HPDE6-E6E7 (cell line): ENCODE measurements at regions not wholly inside any gene's neighbourhood (a gene's known extent, or its start where the extent isn't known, plus 50 kb on each side); places are given as distances from the start of the nearest gene placed in this dataset.

ENCODE experiments used
- DNase-seq: peaks from one replicate; pipeline ENCODE4 v3.0.0; 2011; ENCODE audit warnings: missing footprints; ENCODE audit errors: extremely low spot score

DNA sequence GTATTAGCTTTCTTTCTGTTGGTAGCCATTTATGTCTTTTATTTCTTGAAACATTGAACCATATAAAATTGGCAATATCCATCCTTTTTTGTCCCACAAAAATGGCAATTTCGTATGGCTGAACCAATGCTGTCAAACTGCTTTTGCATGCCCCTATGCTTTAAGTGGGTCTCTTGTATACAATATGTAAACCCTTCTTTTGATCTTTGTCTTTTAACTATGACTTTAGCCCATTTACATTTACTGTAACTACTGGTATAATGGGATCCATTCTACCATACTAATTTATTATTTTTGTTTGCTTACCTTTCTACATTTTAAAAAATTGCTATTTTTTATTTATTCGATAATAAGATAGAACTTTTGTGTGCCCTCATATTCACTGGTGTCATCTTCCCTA lies 93.4 kb downstream of the TENT4A start:
- no peak for DNase-seq

DNA sequence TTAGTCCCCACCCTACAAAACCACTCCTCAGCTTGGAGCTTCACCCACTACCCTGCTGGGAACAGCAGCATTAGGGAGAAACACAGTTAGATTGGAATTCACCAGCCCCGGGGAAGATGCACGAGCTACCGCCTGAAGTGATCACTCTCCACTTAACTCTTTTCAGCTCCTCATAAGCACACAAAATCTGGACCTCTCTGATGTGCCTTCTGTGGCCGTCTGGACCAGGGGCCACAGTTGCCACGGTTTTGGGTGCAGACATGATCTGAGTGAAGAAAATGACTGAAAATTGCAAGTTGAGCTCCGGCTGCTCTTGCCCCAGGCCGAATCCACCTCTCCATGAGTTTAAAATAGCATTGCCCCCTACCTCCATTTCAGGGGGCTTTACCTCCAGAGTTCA lies 95.2 kb downstream of the TENT4A start:
- DNase-seq = no peak

- no peak for DNase-seq
Measured at GRCh38 chr5:6810641-6811405, 97.6 kb downstream of the TENT4A start.

- DNase-seq = no peak
Measured at GRCh38 chr5:6812091-6812490, 98.9 kb downstream of the TENT4A start.

GRCh38 chr5:6812800-6813731 lies 99.8 kb downstream of the TENT4A start:
- no peak for DNase-seq

GRCh38 chr5:6814816-6815215 lies 101.6 kb downstream of the TENT4A start:
- DNase-seq = no peak

DNA sequence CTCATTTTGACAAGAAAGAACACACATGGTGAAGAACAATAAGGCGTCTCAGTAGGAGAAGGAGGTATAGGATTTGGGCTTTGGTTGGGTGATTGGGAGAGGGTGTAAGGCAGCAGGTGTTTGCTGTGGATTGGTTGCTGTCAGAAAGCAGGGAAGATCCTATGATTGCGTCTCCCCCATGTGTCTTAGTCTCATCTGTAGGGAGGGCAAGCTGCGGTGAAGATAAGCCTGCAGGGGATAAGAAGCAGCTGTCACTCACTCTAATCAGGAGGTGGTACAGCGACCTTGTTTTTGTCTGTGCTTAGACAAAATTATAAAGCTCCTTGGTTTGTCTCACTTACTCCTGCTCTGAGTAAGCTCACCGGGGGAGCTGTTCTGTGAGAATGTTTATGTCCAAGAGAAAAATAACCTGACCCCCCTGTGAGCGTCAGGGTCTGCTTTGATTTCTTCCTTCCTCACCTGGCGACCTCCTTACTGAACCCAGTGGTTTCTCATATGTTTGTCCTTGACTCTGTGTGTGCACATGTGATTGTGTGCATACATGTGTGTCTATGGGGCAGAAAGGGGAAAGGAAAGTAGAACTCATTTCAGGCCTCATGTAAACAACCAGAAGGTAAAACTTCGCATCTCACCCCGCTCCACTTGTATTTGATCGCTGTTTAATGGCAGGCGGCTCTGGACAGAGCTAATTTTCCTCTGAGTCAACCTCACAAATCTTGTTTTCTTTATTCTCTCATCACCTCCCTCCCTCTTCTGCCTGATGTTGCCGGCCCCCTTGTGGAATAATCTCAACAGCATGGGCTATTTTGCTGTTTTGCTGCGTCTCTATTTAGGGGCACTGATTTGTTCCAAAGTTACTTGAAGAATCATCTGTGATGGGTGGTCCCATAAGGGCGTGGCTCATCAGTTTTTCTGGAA lies 105.6 kb downstream of the TENT4A start:
- DNase-seq = no peak

DNA sequence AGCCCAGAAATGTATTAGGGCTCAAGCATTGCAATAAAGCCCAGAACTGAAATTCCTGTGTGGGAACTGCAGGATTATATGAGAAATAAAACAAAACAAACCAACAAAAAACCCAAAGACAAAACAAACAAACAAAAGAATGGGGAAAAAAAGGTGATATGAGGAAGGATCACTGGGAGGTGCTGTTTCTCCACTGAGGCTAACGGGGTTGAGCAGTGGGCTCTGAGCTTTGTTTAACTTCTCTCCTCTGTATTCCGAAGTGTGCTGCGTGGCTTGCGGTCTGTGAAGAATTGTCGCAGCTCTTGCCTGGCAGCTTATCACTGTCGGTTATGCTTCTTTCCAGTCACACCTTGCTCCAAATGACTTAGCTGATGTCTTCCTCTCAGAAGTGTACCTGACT lies 106.3 kb downstream of the TENT4A start:
- no peak for DNase-seq

- peak; percentile 38 for DNase-seq
Measured at GRCh38 chr5:6820851-6821479, 107.7 kb downstream of the TENT4A start.

DNA sequence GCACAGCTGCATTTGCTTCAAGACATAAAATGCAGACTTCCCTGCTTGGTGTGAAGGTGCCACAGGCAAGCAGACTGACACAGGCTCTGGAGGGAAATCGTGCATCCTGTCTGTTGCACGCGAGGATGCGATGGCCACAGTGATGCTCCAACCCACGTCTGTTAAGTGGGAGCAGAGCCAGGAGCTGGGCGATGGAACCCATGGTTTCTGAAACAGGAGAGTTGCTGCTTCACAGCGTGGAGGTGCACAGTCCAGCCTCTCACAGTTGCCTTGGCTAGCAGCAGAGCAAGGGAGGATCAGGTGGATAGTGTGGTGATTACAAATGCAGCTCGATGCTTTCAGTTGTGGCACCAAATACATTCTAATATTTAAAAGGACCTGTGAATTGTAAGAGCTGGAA lies 108.8 kb downstream of the TENT4A start:
- DNase-seq = no peak

DNA sequence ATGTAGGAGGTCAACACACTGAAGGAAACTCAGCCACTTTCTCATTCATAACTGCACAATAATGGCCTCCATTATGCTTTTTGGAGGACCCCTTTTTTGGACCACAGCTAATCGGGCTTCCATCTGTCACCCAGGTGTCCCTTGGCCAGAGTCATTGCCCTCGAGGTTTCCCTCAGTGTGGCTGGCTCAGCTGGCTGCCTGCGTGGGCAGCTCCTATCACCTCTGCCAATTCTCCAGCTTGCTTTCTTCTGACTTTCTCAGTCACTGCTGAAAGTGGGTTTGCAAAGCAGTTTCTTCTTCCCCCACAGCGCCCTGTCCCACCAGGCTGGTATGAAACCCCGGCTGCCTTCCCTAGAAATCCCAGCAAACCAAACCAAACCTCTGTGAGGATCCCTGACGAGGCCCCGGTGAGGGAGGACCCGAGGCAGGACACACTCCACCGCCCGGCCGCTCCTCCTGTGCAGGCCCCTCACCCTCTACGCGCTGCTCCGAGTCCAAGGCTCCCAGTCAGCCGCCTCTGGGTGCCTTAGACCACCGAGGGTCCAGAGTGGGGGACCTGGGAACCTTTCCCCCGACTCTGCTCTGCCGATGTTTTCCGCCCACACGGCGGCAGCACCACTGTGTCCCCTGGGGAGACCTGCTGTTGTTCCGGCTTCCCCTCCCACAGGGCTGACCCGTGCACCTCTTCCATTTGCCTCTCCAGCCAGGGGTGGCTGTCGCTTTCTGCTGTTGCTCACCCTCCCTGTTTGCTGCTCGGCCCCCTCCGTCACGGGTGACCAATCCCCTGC lies 109.5 kb downstream of the TENT4A start:
- DNase-seq = no peak

- DNase-seq = no peak
Measured at GRCh38 chr5:6823996-6824395, 110.8 kb downstream of the TENT4A start.

DNA sequence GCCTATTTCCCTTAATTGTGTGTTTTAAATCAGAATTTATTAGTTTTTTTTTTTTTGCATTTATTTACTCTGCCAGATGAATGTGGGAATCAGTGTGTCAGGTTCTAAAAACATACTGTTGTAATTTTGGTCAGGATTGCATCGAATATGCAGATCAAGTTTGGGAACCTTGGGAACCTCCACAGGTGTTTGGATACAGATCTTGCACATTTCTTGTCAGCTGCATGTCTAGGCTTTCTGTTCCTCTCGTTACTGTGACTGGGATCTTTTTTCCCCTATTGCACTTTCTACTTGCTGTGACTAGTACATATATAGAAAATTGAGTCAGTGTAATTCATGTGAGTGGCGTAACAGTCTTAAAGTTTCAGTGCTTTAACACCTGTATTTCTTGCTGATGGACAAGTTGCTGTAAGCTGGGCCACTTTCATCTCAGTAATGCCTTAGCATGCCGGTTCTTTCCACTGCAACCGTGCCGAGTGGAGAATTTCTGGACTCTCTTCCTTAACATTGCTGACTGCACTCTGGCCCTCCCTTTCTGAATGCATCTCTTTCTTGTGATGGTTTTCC lies 112.5 kb downstream of the TENT4A start:
- DNase-seq = no peak

- no peak for DNase-seq
Measured at GRCh38 chr5:6826756-6827155, 113.5 kb downstream of the TENT4A start.

DNA sequence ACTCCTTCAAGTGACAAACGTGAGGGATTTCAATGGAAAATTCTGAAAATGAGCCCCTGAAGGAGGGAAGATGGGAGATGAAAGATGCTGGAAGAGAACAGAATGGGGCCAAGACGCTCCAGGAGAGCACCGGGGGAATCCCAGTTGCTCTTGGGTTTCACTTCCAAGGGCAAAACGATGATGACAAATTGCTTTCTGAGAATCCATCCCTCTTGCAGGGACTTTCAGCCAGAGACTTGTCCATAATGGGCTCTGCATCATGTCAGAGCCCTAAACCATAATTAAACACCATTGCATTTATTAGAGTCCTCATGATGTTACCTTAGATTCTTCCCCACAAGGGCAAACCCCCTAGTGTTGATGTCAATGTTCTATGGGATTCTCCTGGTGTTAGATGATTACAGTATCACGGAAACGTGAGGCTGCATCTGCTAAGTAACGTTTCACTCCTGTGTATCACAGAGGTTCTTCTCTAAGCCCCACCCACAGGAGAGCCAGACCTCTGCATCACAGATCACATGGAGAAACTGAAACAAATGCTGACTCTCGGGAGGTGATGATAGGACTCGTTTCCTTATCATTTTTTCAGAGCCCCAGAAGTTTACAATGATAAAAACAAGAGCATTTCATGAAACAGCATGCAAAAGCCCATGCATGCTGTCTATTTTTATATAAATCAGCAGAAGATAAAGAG lies 114.4 kb downstream of the TENT4A start:
- no peak for DNase-seq

- peak; percentile 35 for DNase-seq
Measured at GRCh38 chr5:6829150-6829784, 116.0 kb downstream of the TENT4A start.

- DNase-seq = no peak
Measured at GRCh38 chr5:6830643-6831239, 117.5 kb downstream of the TENT4A start.
